AG04450 (cell line): ENCODE measurements at regions not wholly inside any gene's neighbourhood (a gene's known extent, or its start where the extent isn't known, plus 50 kb on each side); places are given as distances from the start of the nearest gene placed in this dataset.
A peak's percentile ranks its signal among the peaks of the same experiment; 100 is the strongest.

ENCODE experiments used
- CTCF ChIA-PET: fragments of 300-600, 350-600 bp; formaldehyde crosslinking; extraction: SDS; loops from one replicate; lab custom pipeline; 2022; ENCODE audit warnings: antibody characterized with exemption, inconsistent platforms; lab: Charles Lee
- POLR2A ChIA-PET: fragments of 350-600 bp; formaldehyde crosslinking; extraction: SDS; loops from one replicate; lab custom pipeline; 2021; ENCODE audit warnings: antibody characterized with exemption, inconsistent platforms; lab: Yijun Ruan, JAX
- DNase-seq: peaks from one replicate; pipeline ENCODE4 v3.0.0-alpha.2; 2011; ENCODE audit warnings: low read depth, low spot score
- H3K27ac ChIP-seq: one replicate; pipeline ENCODE4 v1.5.1; 2012; ENCODE audit warnings: low read depth, low read length, control low read depth
- H3K27me3 ChIP-seq: one replicate; pipeline ENCODE4 v1.6.0; 2012; ENCODE audit warnings: low read length; ENCODE audit not compliant: control insufficient read depth, insufficient read depth
- H3K4me3 ChIP-seq: 2 replicates; pipeline ENCODE4 v1.5.1; 2011; ENCODE audit warnings: mild to moderate bottlenecking, low read depth, low read length, control low read depth
- H3K9me3 ChIP-seq: 2 replicates; pipeline ENCODE4 v1.5.1; 2012; ENCODE audit warnings: low read length; ENCODE audit not compliant: control insufficient read depth, insufficient read depth
- TF ChIP-seq, protein P1 (sequence below): IDR thresholded peaks from 2 replicates; pipeline ENCODE4 v1.5.1; 2011; ENCODE audit warnings: low read depth, low read length, control low read depth, inconsistent platforms

DNA sequence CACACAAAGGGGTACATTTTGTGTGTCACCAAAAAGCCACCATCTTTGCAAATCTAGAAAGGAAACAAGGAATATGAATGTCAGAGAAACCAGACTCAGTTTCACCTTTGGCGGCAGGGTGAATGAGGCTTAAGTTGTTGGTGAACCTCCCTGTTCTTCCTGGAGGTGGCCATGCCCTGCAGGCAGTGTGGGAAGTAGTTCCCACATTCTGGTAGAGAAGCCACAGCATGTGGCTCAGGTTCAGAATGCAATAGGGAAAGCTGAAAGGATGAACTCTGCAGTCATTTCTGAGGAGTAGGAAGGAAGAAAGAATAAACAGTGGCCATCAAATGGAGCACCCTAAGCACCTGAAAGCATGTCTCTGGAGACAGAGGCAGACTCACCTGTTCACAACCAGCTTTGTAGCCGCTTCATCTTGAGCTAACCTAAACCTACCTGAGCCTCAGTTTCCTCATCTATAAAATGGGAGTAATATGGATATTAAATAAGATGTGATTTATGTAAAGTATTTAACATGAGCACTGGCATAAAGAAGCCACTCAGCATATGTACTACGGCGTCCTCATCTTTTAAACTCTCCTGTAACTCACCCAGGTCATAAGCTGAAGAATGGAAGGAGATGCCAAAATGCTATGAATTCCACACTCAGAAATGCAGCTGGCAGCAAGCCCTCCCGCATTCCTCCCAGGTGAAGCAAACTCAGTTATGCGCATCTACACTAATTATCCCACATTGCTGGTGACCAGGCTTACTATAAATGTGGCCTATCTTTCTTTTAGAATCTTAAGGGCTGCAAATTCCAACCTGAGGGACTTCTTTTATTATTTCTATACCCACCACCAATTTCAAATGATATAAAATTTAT, 86.0 kb downstream of the ZNF608 start:
- POLR2A ChIA-PET = interaction anchor here (0.7 to 1.8 kb wide), 9 partner anchors 9 to 825 kb away, joined by 3 to 12 read pairs (median 4); no protein-coding TSS in a partner anchor
- Histone ChIP-seq H3K9me3 (no peaks in the 10 kb centered on the region), H3K27me3 (no peaks in the 10 kb centered on the region), H3K4me3 (no peak overlapping the region), H3K27ac (peak overlapping the region; percentile 22)
- DNase-seq = no peak
- TF ChIP-seq, protein P1, sequence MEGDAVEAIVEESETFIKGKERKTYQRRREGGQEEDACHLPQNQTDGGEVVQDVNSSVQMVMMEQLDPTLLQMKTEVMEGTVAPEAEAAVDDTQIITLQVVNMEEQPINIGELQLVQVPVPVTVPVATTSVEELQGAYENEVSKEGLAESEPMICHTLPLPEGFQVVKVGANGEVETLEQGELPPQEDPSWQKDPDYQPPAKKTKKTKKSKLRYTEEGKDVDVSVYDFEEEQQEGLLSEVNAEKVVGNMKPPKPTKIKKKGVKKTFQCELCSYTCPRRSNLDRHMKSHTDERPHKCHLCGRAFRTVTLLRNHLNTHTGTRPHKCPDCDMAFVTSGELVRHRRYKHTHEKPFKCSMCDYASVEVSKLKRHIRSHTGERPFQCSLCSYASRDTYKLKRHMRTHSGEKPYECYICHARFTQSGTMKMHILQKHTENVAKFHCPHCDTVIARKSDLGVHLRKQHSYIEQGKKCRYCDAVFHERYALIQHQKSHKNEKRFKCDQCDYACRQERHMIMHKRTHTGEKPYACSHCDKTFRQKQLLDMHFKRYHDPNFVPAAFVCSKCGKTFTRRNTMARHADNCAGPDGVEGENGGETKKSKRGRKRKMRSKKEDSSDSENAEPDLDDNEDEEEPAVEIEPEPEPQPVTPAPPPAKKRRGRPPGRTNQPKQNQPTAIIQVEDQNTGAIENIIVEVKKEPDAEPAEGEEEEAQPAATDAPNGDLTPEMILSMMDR = no peak
- CTCF ChIA-PET = no interaction called here

DNA sequence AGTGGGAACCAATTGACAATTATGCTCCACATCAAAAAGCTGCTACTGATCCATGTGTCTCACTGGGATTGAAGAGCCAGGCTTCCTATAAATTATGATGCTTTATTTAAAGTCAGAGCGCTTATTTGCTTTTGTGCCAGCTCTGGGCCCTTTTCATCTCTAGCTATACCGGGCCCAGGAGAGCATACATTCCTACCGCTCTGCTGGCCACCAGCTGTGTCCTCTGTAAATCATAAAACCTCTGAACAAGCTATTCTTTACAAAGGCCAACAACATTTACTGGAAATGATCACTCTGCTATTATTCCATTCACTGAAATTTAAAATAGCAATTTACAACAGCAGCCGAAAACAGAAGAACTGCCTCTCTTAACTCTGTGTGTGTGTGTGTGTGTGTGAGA, 86.6 kb downstream of the ZNF608 start:
- Histone ChIP-seq H3K27ac (no peak overlapping the region), H3K27me3 (no peaks in the 10 kb centered on the region), H3K4me3 (no peak overlapping the region), H3K9me3 (no peaks in the 10 kb centered on the region)
- DNase-seq = no peak
- POLR2A ChIA-PET = interaction anchor here (1.2 to 1.8 kb wide), 2 partner anchors 9 to 10 kb away, joined by 4 to 7 read pairs; no protein-coding TSS in a partner anchor
- CTCF ChIA-PET = no interaction called here
- TF ChIP-seq, protein P1 = no peak

DNA sequence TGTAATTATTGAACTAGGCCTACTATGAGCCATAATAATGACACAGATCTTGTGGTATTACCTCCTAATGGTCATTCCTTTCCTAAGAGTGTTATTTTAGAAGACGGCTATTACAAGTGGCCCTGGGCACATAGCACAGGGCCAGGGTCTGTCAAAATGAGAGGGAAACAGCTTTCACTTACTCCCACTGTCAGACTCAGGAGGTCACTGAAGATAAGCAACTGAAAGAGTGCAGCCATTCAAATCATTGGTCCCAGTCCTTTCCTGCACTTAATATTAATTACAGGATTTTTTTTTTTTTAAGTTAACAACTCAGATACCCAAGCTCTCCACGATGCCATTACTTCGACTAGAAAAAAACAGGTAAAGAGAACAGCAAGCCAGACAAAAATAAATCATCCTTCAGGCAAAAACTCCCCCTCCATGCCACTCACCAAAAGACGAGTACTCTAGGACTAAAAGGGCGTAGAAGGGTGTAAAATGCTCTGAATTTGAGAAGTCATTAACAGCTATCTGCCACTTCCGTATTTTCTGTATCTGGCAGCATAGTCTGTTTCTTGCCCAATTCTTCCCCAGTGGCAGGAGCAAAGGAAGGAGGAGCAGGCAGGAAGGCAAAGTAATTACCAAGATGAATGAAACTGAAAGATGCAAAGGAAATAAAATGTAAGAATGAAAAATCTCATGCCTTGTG, 87.4 kb downstream of the ZNF608 start:
- TF ChIP-seq, protein P1 = no peak
- Histone ChIP-seq H3K9me3 (no peaks in the 10 kb centered on the region), H3K4me3 (no peak overlapping the region), H3K27ac (no peak overlapping the region), H3K27me3 (no peaks in the 10 kb centered on the region)
- POLR2A ChIA-PET = interaction anchor here (1.2 to 1.8 kb wide), 2 partner anchors 8 to 11 kb away, joined by 4 to 7 read pairs; no protein-coding TSS in a partner anchor
- CTCF ChIA-PET = no interaction called here
- DNase-seq = no peak

DNA sequence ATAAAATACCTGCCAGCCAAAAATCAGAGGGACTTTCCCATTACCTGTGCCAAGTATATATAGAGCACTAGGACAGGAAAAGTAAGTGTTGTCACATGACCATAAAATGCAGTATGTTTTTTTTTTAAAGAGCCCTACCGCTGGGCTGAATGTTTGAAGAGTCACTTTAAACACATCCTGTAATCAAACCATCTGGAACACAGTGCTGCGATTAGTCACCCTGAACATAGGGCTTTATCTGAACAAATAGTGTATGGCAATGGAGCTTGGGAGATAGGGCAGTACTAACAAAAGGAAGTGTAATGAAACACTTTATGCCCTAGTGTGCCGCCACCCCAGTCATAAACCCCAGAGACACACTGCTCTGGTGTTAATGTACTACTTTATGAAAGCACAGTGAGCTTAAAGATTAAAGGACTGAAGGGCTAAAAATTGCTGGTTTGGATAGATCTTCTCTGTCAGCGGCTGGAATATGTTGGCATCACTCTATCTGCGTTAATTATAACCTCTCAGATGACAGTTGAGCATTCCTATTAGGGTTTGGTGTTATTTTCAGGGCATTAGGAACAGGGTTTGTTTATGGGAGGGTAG, 90.4 kb downstream of the ZNF608 start:
- CTCF ChIA-PET = interaction anchor here (0.7 to 1.1 kb wide), 2 partner anchors 16 to 30 kb away, joined by 3 read pairs; no protein-coding TSS in a partner anchor
- TF ChIP-seq, protein P1 = no peak
- H3K27ac ChIP-seq = peak overlapping the region; percentile 12
- no peaks in the 10 kb centered on the region for H3K9me3 ChIP-seq
- H3K27me3 ChIP-seq = no peaks in the 10 kb centered on the region
- H3K4me3 ChIP-seq = no peak overlapping the region
- POLR2A ChIA-PET = interaction anchor here (0.6 to 0.7 kb wide), 4 partner anchors 15 to 545 kb away, joined by 3 read pairs; no protein-coding TSS in a partner anchor
- peak; percentile 56 for DNase-seq
